ENCODE measurements at regions not wholly inside any gene's neighbourhood (a gene's known extent, or its start where the extent isn't known, plus 50 kb on each side); places are given as distances from the start of the nearest gene placed in this dataset.

GRCh38 chr9:7227951-7228350, 470.2 kb downstream of the KDM4C start:
- TF ChIP-seq, protein P1, sequence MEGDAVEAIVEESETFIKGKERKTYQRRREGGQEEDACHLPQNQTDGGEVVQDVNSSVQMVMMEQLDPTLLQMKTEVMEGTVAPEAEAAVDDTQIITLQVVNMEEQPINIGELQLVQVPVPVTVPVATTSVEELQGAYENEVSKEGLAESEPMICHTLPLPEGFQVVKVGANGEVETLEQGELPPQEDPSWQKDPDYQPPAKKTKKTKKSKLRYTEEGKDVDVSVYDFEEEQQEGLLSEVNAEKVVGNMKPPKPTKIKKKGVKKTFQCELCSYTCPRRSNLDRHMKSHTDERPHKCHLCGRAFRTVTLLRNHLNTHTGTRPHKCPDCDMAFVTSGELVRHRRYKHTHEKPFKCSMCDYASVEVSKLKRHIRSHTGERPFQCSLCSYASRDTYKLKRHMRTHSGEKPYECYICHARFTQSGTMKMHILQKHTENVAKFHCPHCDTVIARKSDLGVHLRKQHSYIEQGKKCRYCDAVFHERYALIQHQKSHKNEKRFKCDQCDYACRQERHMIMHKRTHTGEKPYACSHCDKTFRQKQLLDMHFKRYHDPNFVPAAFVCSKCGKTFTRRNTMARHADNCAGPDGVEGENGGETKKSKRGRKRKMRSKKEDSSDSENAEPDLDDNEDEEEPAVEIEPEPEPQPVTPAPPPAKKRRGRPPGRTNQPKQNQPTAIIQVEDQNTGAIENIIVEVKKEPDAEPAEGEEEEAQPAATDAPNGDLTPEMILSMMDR (IDR thresholded peaks at IDR 0.05; ENCODE audit: low read depth, low read length): no peak
- no peak for DNase-seq (ENCODE audit: low read depth in 1 of 2, low spot score in 1 of 2)
- H3K4me1 ChIP-seq (ENCODE audit: low read depth): peaks cover 3% of the 10 kb centered on the region

DNA sequence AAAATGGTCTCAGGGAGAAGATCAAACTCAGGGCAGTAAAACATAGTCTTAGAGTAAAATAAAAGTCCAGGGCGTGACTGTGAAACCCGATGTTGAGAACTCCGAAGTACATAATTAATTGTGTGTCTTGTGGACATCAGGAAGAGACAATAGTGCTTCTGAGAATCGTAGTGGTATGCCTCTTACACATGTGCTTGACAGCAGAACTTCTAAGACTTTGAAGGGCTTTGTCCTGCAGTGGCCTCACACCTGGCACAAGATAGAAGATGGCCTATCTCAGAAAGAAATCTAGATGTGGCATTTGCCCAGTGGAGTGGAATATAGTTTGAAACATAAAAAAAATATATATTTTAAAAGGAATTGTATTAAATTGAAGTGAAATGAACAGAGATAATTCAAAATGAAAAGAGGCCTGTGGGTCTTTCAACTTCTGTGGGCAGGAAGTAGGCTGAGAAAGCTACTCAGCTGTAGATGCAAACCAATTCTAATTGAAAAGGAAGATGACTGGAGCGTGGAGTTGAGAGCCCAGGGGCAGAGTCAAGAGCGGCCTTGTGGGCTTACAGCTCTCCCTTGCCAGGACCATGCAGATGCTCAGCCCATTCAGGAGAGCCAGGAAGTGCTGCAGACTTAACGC, 468.4 kb downstream of the KDM4C start:
- TF ChIP-seq, protein P1 (IDR thresholded peaks at IDR 0.05; ENCODE audit: low read depth, low read length): no peak
- no peak overlapping the region for H3K4me3 ChIP-seq
- no peaks in the 10 kb centered on the region for H3K9me3 ChIP-seq (ENCODE audit: low read depth)
- H3K4me1 ChIP-seq (ENCODE audit: low read depth): peaks cover 3% of the 10 kb centered on the region
- no peaks in the 10 kb centered on the region for H3K27me3 ChIP-seq
- H3K36me3 ChIP-seq: no peaks in the 10 kb centered on the region
- DNase-seq (ENCODE audit: low read depth in 1 of 2, low spot score in 1 of 2): no peak
- H3K27ac ChIP-seq: no peak overlapping the region

More at GRCh38 chr9:7227951-7228350, 470.2 kb downstream of the KDM4C start:
- Histone ChIP-seq H3K9me3 (ENCODE audit: low read depth) (no peaks in the 10 kb centered on the region), H3K36me3 (no peaks in the 10 kb centered on the region), H3K27ac (no peak overlapping the region), H3K27me3 (no peaks in the 10 kb centered on the region), H3K4me3 (no peak overlapping the region)
